BLaER1 treated with 17β-estradiol and CSF1 and Interleukin-3, amounts not matched to agents 10 nM and 100 nM (cell line): ENCODE measurements at regions not wholly inside any gene's neighbourhood (a gene's known extent, or its start where the extent isn't known, plus 50 kb on each side); places are given as distances from the start of the nearest gene placed in this dataset.

ENCODE experiments used
- H3K27ac ChIP-seq, 11 experiments: shearing (Covaris generic); formaldehyde crosslinking; 2 replicates each; pipeline ENCODE4 v1.8.1; 2022
- H3K27me3 ChIP-seq, 11 experiments: shearing (Covaris generic); formaldehyde crosslinking; 2 replicates each; pipeline ENCODE4 v1.8.1; 2022
- H3K36me3 ChIP-seq, 11 experiments: shearing (Covaris generic); formaldehyde crosslinking; 2 replicates each; pipeline ENCODE4 v1.8.1; 2022
- H3K4me1 ChIP-seq, 10 experiments: shearing (Covaris generic); formaldehyde crosslinking; 2 replicates each; pipeline ENCODE4 v1.8.1; 2022
- H3K4me2 ChIP-seq, 11 experiments: shearing (Covaris generic); formaldehyde crosslinking; 2 replicates each; pipeline ENCODE4 v1.8.1; 2022
- H3K4me3 ChIP-seq, 10 experiments: shearing (Covaris generic); formaldehyde crosslinking; 2 replicates each; pipeline ENCODE4 v1.8.1; 2022
- H3K9ac ChIP-seq, 11 experiments: shearing (Covaris generic); formaldehyde crosslinking; 2 replicates each; pipeline ENCODE4 v1.8.1; 2022
- H3K9me3 ChIP-seq, 11 experiments: shearing (Covaris generic); formaldehyde crosslinking; replicated peaks in 1 of 11; 2 replicates each; pipeline ENCODE4 v1.8.1; 2022
- H4K20me1 ChIP-seq, 11 experiments: shearing (Covaris generic); formaldehyde crosslinking; 2 replicates each; pipeline ENCODE4 v1.8.1; 2022
- Cebpa-rat ChIP-seq, 11 experiments: shearing (Covaris generic); IDR thresholded peaks; 2 replicates each; pipeline ENCODE4 v1.8.1; 2022

GRCh38 chr18:34018336-34018735 is 206.4 kb downstream of the NOL4 start:
- no peak overlapping the region for H3K4me3 ChIP-seq
- peaks cover 0 to 22% (median 0%) of the 10 kb centered on the region in 11 experiments; a peak in 5 of 22 replicates for H3K9me3 ChIP-seq
- no peak for TF ChIP-seq Cebpa-rat (IDR thresholded peaks at IDR 0.05)
- no peaks in the 10 kb centered on the region for H3K4me1 ChIP-seq
- no peak overlapping the region for H3K27ac ChIP-seq
- H3K36me3 ChIP-seq: no peaks in the 10 kb centered on the region
- H3K27me3 ChIP-seq: 0 out of 22 replicates have a peak, but pooled peaks cover 0 to 3% (median 0%) of the 10 kb centered on the region in 11 experiments
- H4K20me1 ChIP-seq: no peaks in the 10 kb centered on the region
- H3K4me2 ChIP-seq: no peak overlapping the region
- H3K9ac ChIP-seq: no peak overlapping the region

DNA sequence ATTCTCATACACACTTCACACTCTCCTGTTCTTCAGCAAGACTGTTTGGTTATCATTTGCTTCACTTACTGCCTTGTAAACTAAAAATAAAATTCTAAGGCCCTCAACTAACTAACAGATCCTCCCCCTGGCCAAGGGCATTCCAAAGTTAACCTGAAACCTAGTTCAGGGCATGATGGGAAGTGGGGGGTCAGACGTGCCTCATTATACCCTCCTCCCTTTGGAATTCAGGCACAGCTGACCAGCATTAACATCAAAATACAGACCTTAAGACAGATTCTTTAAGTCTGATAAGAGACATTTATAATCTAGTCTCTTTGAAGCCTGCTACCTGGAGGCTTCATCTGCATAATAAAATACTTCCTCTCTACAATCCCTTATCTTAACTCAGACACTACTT is 221.0 kb downstream of the NOL4 start:
- H3K9ac ChIP-seq: no peak overlapping the region
- no peak overlapping the region for H3K4me2 ChIP-seq
- no peaks in the 10 kb centered on the region for H3K36me3 ChIP-seq
- H3K9me3 ChIP-seq: no peaks in the 10 kb centered on the region; a peak in 1 of 22 replicates
- H3K27me3 ChIP-seq: no peaks in the 10 kb centered on the region
- no peak for TF ChIP-seq Cebpa-rat (IDR thresholded peaks at IDR 0.05)
- no peaks in the 10 kb centered on the region for H3K4me1 ChIP-seq
- no peak overlapping the region for H3K27ac ChIP-seq
- H3K4me3 ChIP-seq: no peak overlapping the region
- no peaks in the 10 kb centered on the region for H4K20me1 ChIP-seq

DNA sequence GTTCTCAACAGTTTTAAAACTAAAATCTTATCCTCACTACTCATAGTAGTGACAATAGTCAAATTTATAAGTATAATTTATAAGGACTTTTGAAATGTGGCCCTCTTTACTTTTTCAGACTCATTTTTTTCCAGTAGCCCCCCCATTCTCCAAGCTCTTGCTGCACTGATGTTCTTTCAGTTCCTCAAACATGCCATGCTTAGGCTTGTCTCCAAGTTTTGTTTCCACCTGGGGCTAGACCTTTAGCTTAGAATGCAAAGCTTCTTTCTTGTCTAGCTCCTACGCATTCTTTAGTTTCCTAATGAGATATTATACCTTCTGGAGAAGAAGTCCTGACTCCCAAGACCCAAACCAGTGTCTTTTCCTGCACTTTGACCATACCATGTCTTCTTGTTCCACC is 222.6 kb downstream of the NOL4 start:
- Histone ChIP-seq H3K9me3 (peaks cover 0 to 2% (median 0%) of the 10 kb centered on the region in 11 experiments; a peak in 2 of 22 replicates), H3K27ac (no peak overlapping the region), H3K27me3 (no peaks in the 10 kb centered on the region), H3K4me2 (no peak overlapping the region), H3K4me3 (no peak overlapping the region), H4K20me1 (no peaks in the 10 kb centered on the region), H3K4me1 (no peaks in the 10 kb centered on the region), H3K9ac (no peak overlapping the region), H3K36me3 (no peaks in the 10 kb centered on the region)
- TF ChIP-seq Cebpa-rat (IDR thresholded peaks at IDR 0.05): no peak

GRCh38 chr18:34001376-34001775 is 223.3 kb downstream of the NOL4 start:
- Histone ChIP-seq H3K27ac (no peak overlapping the region), H3K36me3 (no peaks in the 10 kb centered on the region), H3K9ac (no peak overlapping the region), H4K20me1 (no peaks in the 10 kb centered on the region), H3K4me2 (no peak overlapping the region), H3K4me1 (no peaks in the 10 kb centered on the region), H3K9me3 (peaks cover 0 to 9% (median 0%) of the 10 kb centered on the region in 11 experiments; a peak in 3 of 22 replicates), H3K4me3 (no peak overlapping the region), H3K27me3 (no peaks in the 10 kb centered on the region)
- no peak for TF ChIP-seq Cebpa-rat (IDR thresholded peaks at IDR 0.05)

- no peaks in the 10 kb centered on the region for H3K36me3 ChIP-seq
- TF ChIP-seq Cebpa-rat (IDR thresholded peaks at IDR 0.05): no peak
- no peaks in the 10 kb centered on the region for H3K9me3 ChIP-seq
Observed at GRCh38 chr18:33987206-33987605, 237.5 kb downstream of the NOL4 start.

GRCh38 chr18:33983126-33983525 is 241.6 kb downstream of the NOL4 start:
- H3K4me2 ChIP-seq: no peak overlapping the region
- 0 out of 20 replicates have a peak, but pooled peaks cover 0 to 3% (median 0%) of the 10 kb centered on the region in 10 experiments for H3K4me1 ChIP-seq
- no peaks in the 10 kb centered on the region for H3K36me3 ChIP-seq
- H3K27ac ChIP-seq: no peak overlapping the region
- no peak for TF ChIP-seq Cebpa-rat (IDR thresholded peaks at IDR 0.05)
- H3K4me3 ChIP-seq: no peak overlapping the region
- no peak overlapping the region for H3K9ac ChIP-seq
- H3K9me3 ChIP-seq: no peaks in the 10 kb centered on the region
- no peaks in the 10 kb centered on the region for H4K20me1 ChIP-seq
- H3K27me3 ChIP-seq: no peaks in the 10 kb centered on the region

More at GRCh38 chr18:33987206-33987605, 237.5 kb downstream of the NOL4 start:
- Histone ChIP-seq H3K4me3 (no peak overlapping the region), H3K27ac (no peak overlapping the region), H3K9ac (no peak overlapping the region), H3K4me2 (no peak overlapping the region), H3K27me3 (no peaks in the 10 kb centered on the region), H3K4me1 (0 out of 20 replicates have a peak, but pooled peaks cover 0 to 3% (median 0%) of the 10 kb centered on the region in 10 experiments), H4K20me1 (no peaks in the 10 kb centered on the region)

DNA sequence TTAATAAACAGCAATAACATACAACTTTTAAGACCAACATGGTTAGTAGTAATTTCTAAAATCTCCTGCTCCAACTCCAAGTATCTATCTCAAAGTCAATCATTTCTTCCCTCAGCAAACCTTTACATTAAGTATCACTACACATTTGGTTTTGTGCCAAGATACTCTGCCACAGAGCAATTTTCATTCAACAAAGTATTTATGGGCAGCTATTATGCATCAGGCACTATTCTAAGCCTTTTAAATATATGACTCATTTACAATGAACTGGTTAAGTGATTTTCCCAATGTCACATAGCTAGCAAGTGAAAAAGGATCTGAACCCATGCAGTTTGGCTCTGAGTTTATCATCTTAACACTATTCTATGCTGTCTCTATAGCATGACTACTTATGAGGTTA is 264.3 kb downstream of the NOL4 start:
- Histone ChIP-seq H3K9me3 (peaks cover 0 to 3% (median 0%) of the 10 kb centered on the region in 11 experiments; a peak in 1 of 22 replicates), H4K20me1 (no peaks in the 10 kb centered on the region), H3K4me3 (no peak overlapping the region), H3K27ac (no peak overlapping the region), H3K4me2 (no peak overlapping the region), H3K27me3 (no peaks in the 10 kb centered on the region), H3K9ac (no peak overlapping the region), H3K36me3 (no peaks in the 10 kb centered on the region), H3K4me1 (no peaks in the 10 kb centered on the region)
- TF ChIP-seq Cebpa-rat (IDR thresholded peaks at IDR 0.05): no peak

- no peaks in the 10 kb centered on the region for H4K20me1 ChIP-seq
- no peak for TF ChIP-seq Cebpa-rat (IDR thresholded peaks at IDR 0.05)
Observed at GRCh38 chr18:33959609-33960008, 265.1 kb downstream of the NOL4 start.

DNA sequence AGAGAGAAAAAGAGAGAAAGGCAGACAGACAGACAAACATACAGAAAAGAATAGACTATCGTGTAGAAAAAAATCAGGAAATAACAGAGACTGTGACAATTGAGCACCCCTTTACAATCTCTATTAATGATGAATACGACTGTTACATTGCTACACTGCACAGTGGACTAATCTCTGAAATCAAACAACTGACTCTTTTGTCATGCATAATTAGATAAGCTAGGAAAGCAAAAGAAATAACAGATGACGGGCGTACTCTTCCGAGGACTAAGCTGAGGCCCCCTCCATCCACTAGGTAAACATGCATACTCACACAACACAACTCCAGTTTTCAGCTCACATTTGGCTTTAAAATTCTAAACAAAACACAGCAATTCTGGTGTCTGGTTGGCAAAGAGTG is 267.0 kb downstream of the NOL4 start:
- H3K27ac ChIP-seq: no peak overlapping the region
- no peak overlapping the region for H3K9ac ChIP-seq
- H3K4me1 ChIP-seq: no peaks in the 10 kb centered on the region
- no peaks in the 10 kb centered on the region for H3K36me3 ChIP-seq
- H4K20me1 ChIP-seq: no peaks in the 10 kb centered on the region
- H3K27me3 ChIP-seq: no peaks in the 10 kb centered on the region
- H3K9me3 ChIP-seq: no peaks in the 10 kb centered on the region
- TF ChIP-seq Cebpa-rat (IDR thresholded peaks at IDR 0.05): no peak
- no peak overlapping the region for H3K4me3 ChIP-seq
- H3K4me2 ChIP-seq: no peak overlapping the region

More at GRCh38 chr18:33959609-33960008, 265.1 kb downstream of the NOL4 start:
- H3K9me3 ChIP-seq: no peaks in the 10 kb centered on the region
- H3K27me3 ChIP-seq: no peaks in the 10 kb centered on the region
- H3K36me3 ChIP-seq: no peaks in the 10 kb centered on the region
- H3K27ac ChIP-seq: no peak overlapping the region
- H3K9ac ChIP-seq: no peak overlapping the region
- H3K4me1 ChIP-seq: no peaks in the 10 kb centered on the region
- H3K4me3 ChIP-seq: no peak overlapping the region
- no peak overlapping the region for H3K4me2 ChIP-seq

GRCh38 chr18:33951031-33951430 is 273.7 kb downstream of the NOL4 start:
- Histone ChIP-seq H3K4me2 (no peak overlapping the region), H3K4me1 (no peaks in the 10 kb centered on the region), H3K4me3 (no peak overlapping the region), H3K27me3 (no peaks in the 10 kb centered on the region), H3K27ac (no peak overlapping the region), H3K9me3 (no peaks in the 10 kb centered on the region), H4K20me1 (no peaks in the 10 kb centered on the region), H3K9ac (no peak overlapping the region), H3K36me3 (no peaks in the 10 kb centered on the region)
- TF ChIP-seq Cebpa-rat (IDR thresholded peaks at IDR 0.05): no peak
